ENCODE measurements at regions not wholly inside any gene's neighbourhood (a gene's known extent, or its start where the extent isn't known, plus 50 kb on each side); places are given as distances from the start of the nearest gene placed in this dataset.

GRCh38 chr1:99560207-99561040, 85.5 kb upstream of the PALMD start:
- TF ChIP-seq EZH2phosphoT487 (IDR thresholded peaks at IDR 0.05; ENCODE audit: insufficient read depth, low read depth) (no peak), EZH2 (IDR thresholded peaks at IDR 0.05; ENCODE audit: insufficient read depth, poor library complexity, severe bottlenecking) (no peak)

All from GM23248 (cell line).